AG04449 (cell line): ENCODE measurements at regions not wholly inside any gene's neighbourhood (a gene's known extent, or its start where the extent isn't known, plus 50 kb on each side); places are given as distances from the start of the nearest gene placed in this dataset.

Experiments
- CTCF ChIA-PET: fragments of 350-600 bp; formaldehyde crosslinking; extraction: SDS; loops from one replicate; lab custom pipeline; 2021; ENCODE audit warnings: antibody characterized with exemption; lab: Yijun Ruan, JAX
- POLR2A ChIA-PET: fragments of 400-600, 350-600 bp; formaldehyde crosslinking; extraction: SDS; loops from one replicate; lab custom pipeline; 2020; ENCODE audit warnings: antibody characterized with exemption, inconsistent platforms; lab: Yijun Ruan, JAX
- DNase-seq: peaks from one replicate; pipeline ENCODE4 v3.0.0-alpha.2; 2010; ENCODE audit warnings: low read depth, low spot score
- H3K4me3 ChIP-seq: 2 replicates; pipeline ENCODE4 v1.5.1; 2011; ENCODE audit warnings: low read depth, mild to moderate bottlenecking, control low read depth, low read length
- CTCF ChIP-seq: IDR thresholded peaks from one replicate; pipeline ENCODE4 v1.5.1; 2011; ENCODE audit warnings: mild to moderate bottlenecking, moderate library complexity, low read length, control low read depth, inconsistent platforms; ENCODE audit not compliant: insufficient read depth; ENCODE audit errors: missing control alignments

GRCh38 chr1:106515375-106515774 is 541.1 kb upstream of the PRMT6 start:
- ChIA-PET POLR2A (no interaction called here), CTCF (no interaction called here)
- no peak for TF ChIP-seq CTCF
- DNase-seq: no peak
- no peak overlapping the region for H3K4me3 ChIP-seq

GRCh38 chr1:106517224-106517623 is 539.2 kb upstream of the PRMT6 start:
- TF ChIP-seq CTCF: no peak
- ChIA-PET CTCF (no interaction called here), POLR2A (no interaction called here)
- DNase-seq: no peak
- no peak overlapping the region for H3K4me3 ChIP-seq

- H3K4me3 ChIP-seq: no peak overlapping the region
- ChIA-PET CTCF (no interaction called here), POLR2A (no interaction called here)
- TF ChIP-seq CTCF: no peak
- DNase-seq: no peak
Observed at GRCh38 chr1:106523497-106523896, 533.0 kb upstream of the PRMT6 start.

- H3K4me3 ChIP-seq: no peak overlapping the region
- DNase-seq: no peak
- CTCF ChIA-PET: interaction anchor here (0.7 kb wide), 1 partner anchor 618 kb away, joined by 3 read pairs; no protein-coding TSS in a partner anchor
- POLR2A ChIA-PET: no interaction called here
- no peak for TF ChIP-seq CTCF
Observed at GRCh38 chr1:106524631-106525030, 531.8 kb upstream of the PRMT6 start.

GRCh38 chr1:106526650-106527049 is 529.8 kb upstream of the PRMT6 start:
- no peak for TF ChIP-seq CTCF
- CTCF ChIA-PET: no interaction called here
- H3K4me3 ChIP-seq: no peak overlapping the region
- DNase-seq: peak; percentile 47
- POLR2A ChIA-PET: interaction anchor here (0.6 kb wide), 1 partner anchor 615 kb away, joined by 3 read pairs; no protein-coding TSS in a partner anchor

- no peak for TF ChIP-seq CTCF
- no peak for DNase-seq
- ChIA-PET CTCF (interaction anchor here (0.6 to 1.0 kb wide), 2 partner anchors 43 to 387 kb away, joined by 3 to 4 read pairs; no protein-coding TSS in a partner anchor), POLR2A (no interaction called here)
- no peak overlapping the region for H3K4me3 ChIP-seq
Observed at GRCh38 chr1:106534612-106535011, 521.9 kb upstream of the PRMT6 start.
